OCI-M1 (cell line): ENCODE measurements at regions not wholly inside any gene's neighbourhood (a gene's known extent, or its start where the extent isn't known, plus 50 kb on each side); places are given as distances from the start of the nearest gene placed in this dataset.

Source experiments
- DNase-seq: peaks from one replicate; lab custom pipeline; 2025; lab: John Stamatoyannopoulos, UW

DNA sequence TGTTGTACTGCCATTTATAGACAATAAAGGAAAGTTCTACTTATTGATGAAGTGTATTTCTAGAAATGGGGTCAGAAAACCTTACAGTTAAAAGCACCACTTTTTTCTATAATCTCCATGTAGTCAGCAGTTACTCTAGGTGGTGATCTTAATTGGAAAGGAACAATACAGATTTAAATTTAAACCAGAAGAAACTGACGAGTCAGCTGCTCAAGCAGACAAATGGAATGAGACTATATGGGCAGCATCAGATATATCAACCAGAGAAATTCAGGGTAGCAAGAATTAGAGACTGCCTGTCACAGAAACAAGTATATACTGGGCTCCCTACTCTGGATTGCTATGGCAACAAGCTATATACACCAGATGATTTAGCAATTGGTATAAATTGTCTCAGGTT lies 99.6 kb upstream of the SCG2 start:
- no peak for DNase-seq

DNA sequence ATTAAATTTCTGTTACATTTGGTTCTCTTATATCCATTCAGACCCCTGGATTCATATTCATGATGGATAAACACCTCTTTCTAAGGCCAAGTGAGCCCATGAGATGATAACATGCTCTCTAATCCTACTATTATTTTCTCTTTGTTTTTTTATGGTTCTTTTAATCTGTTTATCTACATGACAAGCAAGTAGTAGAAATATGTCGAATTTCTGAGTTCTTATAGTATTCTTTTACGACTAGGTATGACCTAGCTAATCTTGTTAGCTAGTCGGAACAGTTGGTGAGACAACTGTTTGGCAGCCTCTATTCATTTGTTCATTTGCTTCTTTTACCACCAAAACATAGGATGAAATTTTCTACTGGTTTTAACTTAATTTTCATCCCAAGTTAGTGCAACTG lies 98.1 kb upstream of the SCG2 start:
- no peak for DNase-seq

DNA sequence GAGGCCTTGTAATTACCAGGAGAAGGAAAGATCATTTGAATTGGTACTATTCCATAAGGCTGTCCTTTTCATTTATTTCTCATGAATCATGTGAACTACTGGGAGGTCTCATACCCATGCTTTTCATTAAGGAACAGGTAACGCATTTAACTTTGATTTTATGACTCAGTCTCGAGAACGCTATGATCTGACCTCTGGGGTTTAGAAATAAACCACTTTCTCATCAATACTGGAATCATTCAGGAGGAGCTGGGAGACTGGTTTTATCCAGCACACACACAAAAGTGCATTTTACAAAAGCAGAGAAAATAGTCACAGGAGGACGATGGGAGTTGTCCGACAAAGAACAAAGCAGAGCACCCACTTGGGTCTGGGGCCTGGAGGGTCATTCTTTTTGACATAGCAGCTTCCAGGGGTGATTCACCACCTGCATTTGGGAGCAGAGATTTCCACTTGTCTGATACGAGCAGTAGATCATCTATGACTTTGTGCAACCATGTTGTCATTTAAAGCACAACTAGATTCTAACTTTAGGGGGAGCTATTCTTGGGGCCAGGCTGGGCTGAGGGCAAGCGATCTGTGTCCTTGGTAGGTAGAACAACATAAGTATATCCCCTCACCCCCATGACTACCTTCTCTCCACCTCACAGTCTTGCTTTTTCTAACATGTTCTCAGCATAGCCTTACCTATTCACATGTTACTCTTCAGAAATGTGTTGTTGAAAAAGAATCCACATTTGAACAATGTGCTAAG lies 95.9 kb upstream of the SCG2 start:
- DNase-seq: no peak

DNA sequence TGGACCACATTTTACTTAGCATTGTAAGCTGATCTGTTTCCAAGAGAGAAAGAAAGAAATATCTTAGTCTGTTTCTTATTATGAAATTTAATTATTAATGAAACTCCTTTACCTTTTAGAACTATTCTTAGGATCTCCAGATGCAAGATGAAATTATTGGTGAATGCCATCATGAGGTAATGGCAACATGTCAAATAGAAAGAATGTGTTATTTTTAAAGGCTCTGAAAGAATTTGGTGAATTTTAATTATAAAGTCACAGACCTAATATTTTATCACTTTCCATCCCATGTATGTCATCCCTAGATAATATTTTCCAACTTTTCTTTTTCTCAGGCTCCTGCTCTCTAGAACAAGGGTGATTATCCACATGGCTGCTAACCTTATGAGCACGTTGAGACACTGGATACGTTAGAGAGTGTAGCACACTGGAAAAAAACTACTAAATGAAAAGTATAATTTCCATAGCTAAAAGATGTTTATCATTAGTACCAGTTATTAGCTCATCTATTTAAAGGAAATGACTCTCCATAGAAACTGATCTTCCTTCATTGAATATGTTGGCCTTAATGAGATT lies 95.2 kb upstream of the SCG2 start:
- DNase-seq: no peak

DNA sequence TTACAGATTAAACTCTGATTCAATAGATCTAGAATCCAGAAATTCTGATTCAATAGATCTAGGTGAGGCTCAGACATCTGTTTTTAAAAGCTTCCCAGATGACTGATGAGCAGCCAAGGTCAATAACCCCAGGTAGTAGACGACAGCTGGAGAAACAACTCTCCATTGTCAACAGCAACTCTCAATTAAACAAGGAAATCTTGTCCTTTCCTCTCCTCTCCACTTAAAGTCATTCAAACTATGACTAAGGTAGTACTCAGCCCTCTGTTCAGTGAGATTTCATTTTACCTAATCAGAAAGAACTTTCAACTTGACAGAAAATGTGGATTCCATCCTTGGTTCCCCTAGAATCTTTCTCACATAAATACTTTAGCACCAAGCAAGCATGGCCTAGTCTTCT lies 94.6 kb upstream of the SCG2 start:
- DNase-seq: no peak

DNA sequence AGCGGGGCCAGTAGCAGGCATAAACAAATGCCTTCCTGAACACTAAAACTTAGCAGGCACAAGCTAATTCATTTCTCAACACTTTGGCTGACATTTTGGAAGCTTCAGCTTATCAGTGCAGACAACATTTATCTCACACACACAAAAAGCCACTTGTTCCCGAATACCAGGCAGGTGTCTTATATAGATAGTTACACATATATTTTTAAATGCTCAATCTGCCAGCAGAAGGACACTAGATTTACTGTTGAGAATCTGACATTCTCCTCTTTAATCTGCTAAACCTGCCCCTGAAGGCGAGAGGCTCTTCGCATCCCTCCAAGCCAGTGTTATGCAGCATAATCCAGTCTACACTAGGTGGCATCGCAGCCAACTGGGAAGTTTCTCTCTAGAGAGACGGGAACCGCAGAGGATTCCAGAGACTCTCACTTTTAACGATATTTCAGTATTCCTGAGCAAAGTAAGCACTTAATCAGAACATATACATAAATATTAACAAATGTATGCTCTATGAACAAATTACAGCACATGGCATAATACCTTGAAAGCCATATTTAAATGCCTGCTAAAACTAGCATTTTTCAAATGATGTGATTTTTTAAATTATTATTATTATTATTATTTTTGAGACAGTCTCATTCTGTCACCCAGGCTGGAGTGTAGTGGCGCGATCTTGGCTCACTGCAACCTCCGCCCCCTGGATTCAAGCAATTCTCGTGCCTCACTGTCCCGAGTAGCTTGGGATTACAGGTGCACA lies 90.2 kb upstream of the SCG2 start:
- DNase-seq: peak; percentile 84

DNA sequence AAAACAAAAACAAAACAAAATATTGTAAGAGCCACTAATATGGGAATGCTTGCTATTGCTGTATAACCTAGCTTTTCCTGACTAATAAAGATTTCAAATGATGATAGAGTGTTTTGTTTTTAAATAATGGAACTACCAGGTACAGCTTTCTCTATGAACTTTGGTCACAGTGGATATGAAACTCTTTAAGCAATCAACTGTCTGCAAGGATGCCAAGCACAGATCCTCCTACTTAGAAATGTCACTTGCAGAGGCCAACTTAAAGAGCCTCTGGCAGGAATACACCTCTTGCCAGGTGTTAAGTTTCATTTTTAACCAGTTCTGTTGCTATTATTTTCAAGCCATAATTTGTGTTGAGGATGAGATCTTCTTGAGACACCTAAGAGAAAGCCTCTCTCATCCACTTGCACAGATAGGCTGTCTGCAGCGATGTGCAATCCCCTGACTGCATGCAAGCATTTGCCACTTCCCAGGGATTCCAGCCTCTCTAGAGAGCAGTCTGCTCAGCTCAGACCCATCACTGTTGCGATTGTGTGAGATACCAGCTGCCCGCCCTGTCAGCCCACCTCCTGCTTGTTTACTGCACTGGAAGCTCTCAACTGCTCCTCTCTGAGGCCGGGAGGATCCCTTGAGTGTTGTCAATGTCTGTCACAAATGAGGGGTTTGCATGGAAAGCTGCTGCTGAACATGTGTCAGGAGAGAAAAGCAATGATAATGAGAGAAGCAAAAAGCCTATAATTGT lies 86.1 kb upstream of the SCG2 start:
- no peak for DNase-seq

DNA sequence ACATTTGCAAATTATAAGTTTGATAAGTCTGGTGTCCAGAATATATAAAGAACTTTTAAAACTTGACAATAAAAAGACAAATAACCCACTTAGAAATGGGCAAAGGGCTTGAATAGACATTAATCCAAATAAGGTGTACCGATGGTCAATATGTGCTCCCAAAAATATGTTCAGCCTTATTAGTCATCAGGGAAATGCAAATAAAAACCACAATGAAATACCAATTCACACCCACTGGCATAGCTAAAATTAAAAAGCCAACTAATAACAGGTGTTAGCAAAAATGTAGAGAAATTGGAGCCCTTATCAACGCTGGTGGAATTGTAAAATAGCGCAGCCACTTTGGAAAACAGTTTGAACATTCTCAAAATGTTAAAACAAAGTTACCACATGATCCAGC lies 79.0 kb upstream of the SCG2 start:
- no peak for DNase-seq

DNA sequence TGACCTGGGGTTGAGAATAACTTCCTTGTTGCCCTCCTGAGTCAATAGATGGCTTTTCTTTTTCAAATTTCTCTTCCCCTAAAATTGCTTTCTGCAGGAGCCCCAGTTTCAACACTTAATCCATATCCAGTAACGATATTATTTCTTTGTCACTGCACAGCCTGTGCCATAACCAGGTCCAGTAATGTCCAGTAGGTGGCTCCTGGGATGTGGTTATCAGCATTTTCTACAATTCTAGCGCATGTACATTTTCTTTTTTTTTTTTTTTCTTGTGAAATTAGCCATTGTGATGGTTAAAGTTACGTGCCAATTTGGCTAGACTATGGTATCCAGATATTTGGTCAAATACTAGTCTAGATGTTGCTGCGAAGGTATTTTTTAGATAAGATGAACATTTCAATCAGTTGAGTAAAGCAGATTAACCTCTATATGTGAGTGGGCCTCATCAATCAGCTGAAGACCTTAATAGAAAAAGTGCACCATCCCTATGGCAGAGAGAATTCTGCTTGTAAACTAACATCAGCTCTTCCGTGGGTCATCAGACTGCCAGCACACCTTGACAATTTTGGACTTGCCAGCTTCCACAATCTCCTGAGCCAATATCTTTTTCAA lies 72.9 kb upstream of the SCG2 start:
- peak; percentile 50 for DNase-seq

DNA sequence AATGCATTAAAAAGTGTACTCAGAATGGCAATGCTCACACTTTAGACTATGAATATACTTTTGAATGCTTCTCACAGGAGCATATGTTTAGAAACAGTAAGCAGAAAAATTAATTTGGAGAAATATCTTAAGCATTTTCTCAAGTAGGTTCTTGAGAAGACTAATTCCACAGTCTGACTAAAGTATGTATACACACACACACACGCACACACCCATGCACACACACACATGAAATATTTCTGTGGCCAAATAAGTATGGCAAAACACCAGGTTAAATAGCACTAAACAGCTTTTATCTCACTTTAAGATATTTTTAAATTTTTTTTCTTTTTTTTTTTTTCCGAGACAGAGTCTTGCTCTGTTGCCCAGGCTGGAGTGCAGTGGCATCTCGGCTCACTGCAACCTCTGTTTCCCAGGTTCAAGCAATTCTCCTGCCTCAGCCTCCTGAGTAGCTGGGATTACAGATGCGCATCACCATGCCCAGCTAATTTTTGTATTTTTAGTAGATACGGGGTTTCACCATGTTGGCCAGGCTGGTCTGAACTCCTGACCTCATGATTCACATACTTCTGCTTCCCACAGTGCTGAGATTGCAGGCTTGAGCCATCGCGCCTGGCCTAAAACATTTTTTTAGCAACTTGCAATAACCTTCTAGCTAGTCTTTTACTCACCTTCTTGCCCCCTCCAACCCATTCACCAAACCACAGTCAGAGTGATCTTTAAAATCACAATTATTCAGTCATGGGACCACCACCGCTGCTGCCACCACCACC lies 67.5 kb upstream of the SCG2 start:
- DNase-seq: no peak

DNA sequence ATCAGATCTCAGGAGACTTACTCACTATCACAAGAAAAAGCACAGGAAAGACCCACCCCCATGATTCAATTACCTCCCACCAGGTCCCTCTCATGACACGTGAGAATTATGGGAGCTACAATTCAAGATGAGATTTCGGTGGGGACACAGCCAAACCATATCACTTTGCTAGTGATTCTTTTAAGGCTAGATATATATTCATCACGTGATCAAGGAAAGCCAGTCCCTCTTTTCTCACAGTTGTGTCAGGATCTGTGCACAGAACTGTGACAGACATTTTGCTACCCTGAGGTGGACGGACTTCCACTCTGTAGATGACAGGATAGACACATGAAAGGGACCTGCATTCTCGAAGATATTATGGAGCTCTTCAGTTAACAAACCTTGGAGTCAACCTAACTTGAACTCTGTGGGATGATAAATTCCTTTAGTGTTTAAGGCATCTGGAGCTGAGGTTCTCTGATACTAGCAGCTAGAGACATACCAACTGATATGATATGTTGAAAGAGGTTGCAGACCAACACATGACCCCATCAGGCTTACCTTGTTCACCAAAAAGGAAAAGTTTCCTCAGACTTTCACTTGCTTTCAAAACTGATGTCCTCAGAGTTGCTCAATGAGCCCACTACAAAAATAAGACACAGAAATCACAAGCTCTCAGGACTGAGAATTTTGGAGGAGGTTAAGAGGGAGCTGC lies 66.3 kb upstream of the SCG2 start:
- DNase-seq: no peak

DNA sequence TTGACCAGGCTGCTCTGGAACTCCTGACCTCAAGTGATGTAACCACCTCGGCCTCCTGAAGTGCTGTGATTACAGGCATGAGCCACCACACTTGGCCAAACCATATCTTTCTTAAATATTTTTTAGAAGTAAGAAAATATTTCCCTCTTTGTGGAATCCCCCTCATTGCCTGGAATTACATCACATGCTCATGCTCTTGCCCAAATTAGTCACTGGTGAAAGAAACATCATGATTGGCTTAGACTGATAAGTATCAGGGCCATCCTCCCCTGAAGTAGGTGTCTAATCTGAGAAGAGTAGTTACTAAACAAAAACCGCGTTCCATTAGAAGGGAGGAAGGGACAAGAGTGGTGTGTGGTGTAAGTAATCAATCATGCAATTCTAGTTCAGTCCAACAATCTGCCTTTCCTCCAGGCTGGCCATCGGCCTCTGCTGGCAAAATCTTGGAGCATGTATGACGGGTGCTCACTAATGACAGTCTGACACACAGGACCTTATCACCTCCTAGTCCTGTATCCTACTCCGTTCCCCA lies 52.3 kb upstream of the SCG2 start:
- DNase-seq: peak; percentile 18

DNA sequence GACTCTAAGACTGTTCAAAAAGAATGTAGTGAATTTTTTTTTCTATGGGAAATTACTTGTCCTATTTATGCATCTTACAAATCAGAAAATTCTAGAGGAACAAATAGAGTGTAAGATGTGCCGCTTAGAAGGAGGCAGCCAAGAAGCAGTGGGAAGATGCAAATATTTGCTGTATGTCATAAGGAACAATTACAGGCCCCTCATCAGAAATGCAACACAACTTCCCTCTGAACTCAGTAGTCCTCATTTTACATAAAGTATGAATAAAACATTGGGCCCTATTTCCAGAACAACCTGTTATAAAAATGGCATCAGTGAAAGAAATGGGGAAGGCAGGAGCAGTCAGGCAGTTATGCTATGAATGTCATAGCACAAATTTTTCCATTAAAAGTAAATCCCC lies 50.7 kb upstream of the SCG2 start:
- no peak for DNase-seq

DNA sequence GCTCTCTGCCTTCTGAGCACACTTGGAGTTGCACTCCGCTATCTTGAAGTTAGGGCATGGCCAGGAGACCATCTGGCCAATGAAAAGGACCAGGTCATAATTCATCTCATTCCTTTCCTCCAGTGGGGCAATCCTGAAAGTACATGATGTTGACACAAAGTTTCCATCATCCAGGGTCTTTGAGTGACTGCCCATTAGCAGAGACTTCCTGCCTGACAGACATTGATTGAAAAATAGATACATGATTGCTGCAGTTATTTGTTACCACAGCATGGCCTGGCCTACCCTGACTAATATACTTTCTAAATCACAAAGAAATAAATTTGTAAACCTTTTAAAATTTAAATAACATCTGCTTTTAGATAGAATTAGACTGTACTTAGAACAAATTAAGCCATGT lies 50.0 kb upstream of the SCG2 start:
- no peak for DNase-seq
